ENCODE measurements at regions not wholly inside any gene's neighbourhood (a gene's known extent, or its start where the extent isn't known, plus 50 kb on each side); places are given as distances from the start of the nearest gene placed in this dataset.

DNA sequence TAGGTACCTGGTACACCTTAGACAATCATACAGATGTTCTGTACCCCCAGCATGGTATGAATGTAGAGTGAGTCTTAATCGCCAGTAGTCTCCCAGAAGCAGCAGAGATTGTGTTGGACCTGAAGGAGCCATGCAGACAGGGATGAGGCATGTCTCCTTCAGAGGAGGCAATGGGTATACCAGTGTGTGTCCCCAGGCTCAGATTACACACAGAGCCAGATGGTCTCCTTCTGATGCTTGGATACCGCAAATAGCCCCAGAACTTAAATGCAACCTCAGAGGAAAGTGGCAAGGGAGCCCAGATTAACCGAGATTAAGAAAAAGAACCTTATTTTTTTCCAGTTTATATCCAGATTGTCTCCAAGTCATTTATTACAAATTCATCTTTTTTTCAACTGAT lies 96.8 kb upstream of the C21orf91 start:
- Histone ChIP-seq H3K9ac (ENCODE audit: insufficient read depth, low read length, poor library complexity, severe bottlenecking) (no peak overlapping the region), H3K4me2 (replicated peaks; ENCODE audit: extremely low read depth, low read length, poor library complexity, severe bottlenecking) (no peak overlapping the region), H4K20me1 (ENCODE audit: insufficient read depth, low read length) (no peaks in the 10 kb centered on the region), H3K9me3 (replicated peaks in 1 of 2; ENCODE audit: control insufficient read depth in 1 of 2, insufficient read depth in 1 of 2, low read length in 2 of 2) (peaks cover 8 to 9% of the 10 kb centered on the region in 2 donors), H3K4me3 (replicated peaks in 1 of 3; ENCODE audit: low read depth in 2 of 3, low read length in 3 of 3) (no peak overlapping the region), H3K27ac (ENCODE audit: low read depth in 1 of 2, low read length in 2 of 2) (no peak overlapping the region), H2AFZ (ENCODE audit: insufficient read depth, low read depth, low read length, poor library complexity, severe bottlenecking) (no peak overlapping the region), H3K36me3 (replicated peaks in 1 of 2; ENCODE audit: control insufficient read depth in 1 of 2, insufficient read depth in 2 of 2, low read length in 2 of 2) (no peaks in the 10 kb centered on the region), H3K79me2 (ENCODE audit: insufficient read depth, low read length) (no peaks in the 10 kb centered on the region), H3K4me1 (ENCODE audit: control insufficient read depth in 1 of 2, insufficient read depth in 2 of 2, low read length in 2 of 2) (no peaks in the 10 kb centered on the region), H3K27me3 (ENCODE audit: control insufficient read depth in 2 of 2, insufficient read depth in 2 of 2, low read length in 2 of 2) (no peaks in the 10 kb centered on the region)
- intact Hi-C loops (cut with micrococcal nuclease), result no loop called here
- TF ChIP-seq, protein P1, sequence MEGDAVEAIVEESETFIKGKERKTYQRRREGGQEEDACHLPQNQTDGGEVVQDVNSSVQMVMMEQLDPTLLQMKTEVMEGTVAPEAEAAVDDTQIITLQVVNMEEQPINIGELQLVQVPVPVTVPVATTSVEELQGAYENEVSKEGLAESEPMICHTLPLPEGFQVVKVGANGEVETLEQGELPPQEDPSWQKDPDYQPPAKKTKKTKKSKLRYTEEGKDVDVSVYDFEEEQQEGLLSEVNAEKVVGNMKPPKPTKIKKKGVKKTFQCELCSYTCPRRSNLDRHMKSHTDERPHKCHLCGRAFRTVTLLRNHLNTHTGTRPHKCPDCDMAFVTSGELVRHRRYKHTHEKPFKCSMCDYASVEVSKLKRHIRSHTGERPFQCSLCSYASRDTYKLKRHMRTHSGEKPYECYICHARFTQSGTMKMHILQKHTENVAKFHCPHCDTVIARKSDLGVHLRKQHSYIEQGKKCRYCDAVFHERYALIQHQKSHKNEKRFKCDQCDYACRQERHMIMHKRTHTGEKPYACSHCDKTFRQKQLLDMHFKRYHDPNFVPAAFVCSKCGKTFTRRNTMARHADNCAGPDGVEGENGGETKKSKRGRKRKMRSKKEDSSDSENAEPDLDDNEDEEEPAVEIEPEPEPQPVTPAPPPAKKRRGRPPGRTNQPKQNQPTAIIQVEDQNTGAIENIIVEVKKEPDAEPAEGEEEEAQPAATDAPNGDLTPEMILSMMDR (IDR thresholded peaks at IDR 0.05), result no peak
- Mint-ChIP-seq H3K27ac (no peak overlapping the region), H3K36me3 (no peaks in the 10 kb centered on the region), H3K9me3 (peaks cover 3 to 18% (median 14%) of the 10 kb centered on the region in 7 donors), H3K4me3 (no peak overlapping the region), H3K4me1 (no peaks in the 10 kb centered on the region), H3K27me3 (ENCODE audit: low read depth in 3 of 3) (no peaks in the 10 kb centered on the region)
- DNase-seq, result no peak
- WGBS (ENCODE audit: insufficient coverage), result no CpG with 5 or more reads among the region's 3 CpGs

DNA sequence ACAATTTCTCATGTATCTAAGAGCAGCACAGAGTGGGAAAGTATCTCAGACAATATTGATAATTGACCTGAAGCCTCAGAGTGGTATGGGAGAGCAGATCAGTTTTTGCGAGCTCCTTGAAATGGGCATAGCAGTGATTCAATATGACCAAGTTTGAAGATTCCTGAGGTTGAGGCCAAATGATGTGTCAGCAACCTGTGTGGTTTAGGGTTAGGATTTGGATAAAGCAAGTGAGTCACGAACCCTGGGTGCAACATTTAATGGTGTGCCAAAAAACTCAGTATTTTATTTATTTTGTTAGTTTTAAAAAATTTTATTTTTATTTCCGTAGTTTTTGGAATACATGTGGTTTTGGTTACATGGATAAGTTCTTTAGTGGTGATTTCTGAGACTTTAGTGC lies 92.5 kb upstream of the C21orf91 start:
- Histone ChIP-seq H3K27me3 (ENCODE audit: control insufficient read depth in 2 of 2, insufficient read depth in 2 of 2, low read length in 2 of 2) (no peaks in the 10 kb centered on the region), H3K4me1 (ENCODE audit: control insufficient read depth in 1 of 2, insufficient read depth in 2 of 2, low read length in 2 of 2) (no peaks in the 10 kb centered on the region), H4K20me1 (ENCODE audit: insufficient read depth, low read length) (no peaks in the 10 kb centered on the region), H2AFZ (ENCODE audit: insufficient read depth, low read depth, low read length, poor library complexity, severe bottlenecking) (no peak overlapping the region), H3K9ac (ENCODE audit: insufficient read depth, low read length, poor library complexity, severe bottlenecking) (no peak overlapping the region), H3K4me2 (replicated peaks; ENCODE audit: extremely low read depth, low read length, poor library complexity, severe bottlenecking) (no peak overlapping the region), H3K9me3 (replicated peaks in 1 of 2; ENCODE audit: control insufficient read depth in 1 of 2, insufficient read depth in 1 of 2, low read length in 2 of 2) (no peaks in the 10 kb centered on the region), H3K79me2 (ENCODE audit: insufficient read depth, low read length) (no peaks in the 10 kb centered on the region), H3K27ac (ENCODE audit: low read depth in 1 of 2, low read length in 2 of 2) (no peak overlapping the region), H3K36me3 (replicated peaks in 1 of 2; ENCODE audit: control insufficient read depth in 1 of 2, insufficient read depth in 2 of 2, low read length in 2 of 2) (no peaks in the 10 kb centered on the region), H3K4me3 (replicated peaks in 1 of 3; ENCODE audit: low read depth in 2 of 3, low read length in 3 of 3) (no peak overlapping the region)
- Mint-ChIP-seq H3K27ac (no peak overlapping the region), H3K4me3 (no peak overlapping the region), H3K4me1 (no peaks in the 10 kb centered on the region), H3K36me3 (no peaks in the 10 kb centered on the region), H3K9me3 (peaks cover 0 to 5% (median 2%) of the 10 kb centered on the region in 7 donors), H3K27me3 (ENCODE audit: low read depth in 3 of 3) (no peaks in the 10 kb centered on the region)
- WGBS (ENCODE audit: insufficient coverage), result 94% methylated on average over 1 of the region's 3 CpGs
- no peak for DNase-seq
- intact Hi-C loops (cut with micrococcal nuclease), result no loop called here
- TF ChIP-seq, protein P1 (IDR thresholded peaks at IDR 0.05), result no peak

Data from CD14-positive monocyte (primary cell).